ENCODE measurements at regions not wholly inside any gene's neighbourhood (a gene's known extent, or its start where the extent isn't known, plus 50 kb on each side); places are given as distances from the start of the nearest gene placed in this dataset.

DNA sequence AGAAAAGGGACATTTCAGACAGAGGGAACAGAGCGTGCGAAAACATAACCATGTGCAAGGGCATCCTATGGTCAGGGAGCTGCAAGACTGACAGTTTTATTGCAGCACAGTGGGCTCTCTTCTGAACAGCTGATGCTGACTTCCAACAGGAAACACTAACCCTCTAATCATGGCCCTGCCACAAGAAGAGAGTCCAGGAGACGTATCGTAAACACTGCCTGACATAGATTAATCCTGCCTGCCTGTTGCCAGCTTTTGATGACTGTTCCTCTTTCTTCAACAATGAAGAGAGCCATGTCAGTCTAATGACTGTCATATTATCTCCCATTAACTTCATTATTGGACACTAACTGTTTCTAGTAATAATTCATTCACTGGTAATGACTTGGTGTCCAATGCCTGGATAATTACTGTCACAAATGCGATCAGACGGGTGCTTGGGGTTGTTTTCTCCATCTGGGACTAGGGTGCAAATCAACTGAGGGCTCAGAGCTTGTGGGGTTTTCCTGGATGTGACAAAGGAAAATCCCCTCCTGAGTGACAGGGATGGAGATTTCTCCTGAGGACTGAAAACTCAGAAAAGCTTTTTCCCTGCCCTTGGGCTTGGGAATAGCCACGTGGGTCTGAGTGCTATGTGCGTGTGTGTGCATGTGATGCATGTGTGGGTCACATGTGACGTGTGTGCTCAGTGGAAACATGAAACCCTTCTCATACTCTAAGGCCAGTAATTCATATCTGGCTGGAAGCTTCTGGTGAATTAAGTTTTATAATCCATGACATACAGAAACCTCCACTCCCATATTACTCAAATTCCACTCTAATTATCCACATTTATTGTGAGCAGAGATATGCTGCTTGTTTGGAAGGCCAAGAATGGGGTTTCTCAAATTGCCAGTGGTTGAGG, 144.0 kb upstream of the PLXNA2 start:
- ATAC-seq (ENCODE audit: low FRiP score) (no peak), DNase-seq (no peak)
- Histone ChIP-seq H3K4me3 (ENCODE audit: low read length in 2 of 2) (no peak overlapping the region), H3K27ac (ENCODE audit: low read depth in 1 of 2, low read length in 2 of 2) (no peak overlapping the region), H3K9me3 (ENCODE audit: control insufficient read depth, low read length) (no peaks in the 10 kb centered on the region), H3K36me3 (ENCODE audit: control insufficient read depth in 1 of 2, insufficient read depth in 2 of 2, low read length in 1 of 2) (no peaks in the 10 kb centered on the region), H3K27me3 (ENCODE audit: control insufficient read depth in 1 of 2, insufficient read depth in 2 of 2, low read length in 1 of 2) (no peaks in the 10 kb centered on the region), H3K4me1 (ENCODE audit: control insufficient read depth in 1 of 2, insufficient read depth in 2 of 2, low read length in 2 of 2) (peaks cover 0 to under 1% of the 10 kb centered on the region in 2 donors)
- intact Hi-C loops (cut with DNase I), result no loop called here
- WGBS, 2 donors, result 82 to 84% methylated on average over 9 of the region's 9 CpGs

DNA sequence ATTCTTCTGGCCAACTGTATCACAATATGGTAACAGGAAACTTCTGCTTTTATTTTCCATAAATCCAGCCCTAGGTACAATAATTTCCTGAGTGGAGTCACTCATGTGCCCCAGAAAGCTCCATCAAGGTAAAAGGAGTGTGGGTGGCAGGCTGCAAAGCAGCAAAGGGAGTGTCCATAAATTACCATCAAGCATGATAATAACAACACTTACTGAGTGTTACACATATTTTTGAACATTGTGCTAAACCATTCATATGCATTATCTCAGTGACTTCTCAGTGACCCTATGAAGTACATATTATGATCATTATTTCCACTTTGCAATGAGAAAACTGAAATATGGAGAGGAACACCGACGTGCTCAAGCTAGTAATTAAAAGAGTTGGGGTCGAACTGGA, 149.2 kb upstream of the PLXNA2 start:
- Histone ChIP-seq H3K27ac (ENCODE audit: low read depth in 1 of 2, low read length in 2 of 2) (no peak overlapping the region), H3K27me3 (ENCODE audit: control insufficient read depth in 1 of 2, insufficient read depth in 2 of 2, low read length in 1 of 2) (no peaks in the 10 kb centered on the region), H3K9me3 (ENCODE audit: control insufficient read depth, low read length) (peaks cover 2% of the 10 kb centered on the region), H3K4me1 (ENCODE audit: control insufficient read depth in 1 of 2, insufficient read depth in 2 of 2, low read length in 2 of 2) (peaks cover 0 to 3% of the 10 kb centered on the region in 2 donors), H3K4me3 (ENCODE audit: low read length in 2 of 2) (no peak overlapping the region), H3K36me3 (ENCODE audit: control insufficient read depth in 1 of 2, insufficient read depth in 2 of 2, low read length in 1 of 2) (no peaks in the 10 kb centered on the region)
- ATAC-seq (ENCODE audit: low FRiP score) (no peak), DNase-seq (no peak)
- intact Hi-C loops (cut with DNase I), result no loop called here
- WGBS, 2 donors, result 76 to 99% methylated on average over 3 of the region's 3 CpGs

DNA sequence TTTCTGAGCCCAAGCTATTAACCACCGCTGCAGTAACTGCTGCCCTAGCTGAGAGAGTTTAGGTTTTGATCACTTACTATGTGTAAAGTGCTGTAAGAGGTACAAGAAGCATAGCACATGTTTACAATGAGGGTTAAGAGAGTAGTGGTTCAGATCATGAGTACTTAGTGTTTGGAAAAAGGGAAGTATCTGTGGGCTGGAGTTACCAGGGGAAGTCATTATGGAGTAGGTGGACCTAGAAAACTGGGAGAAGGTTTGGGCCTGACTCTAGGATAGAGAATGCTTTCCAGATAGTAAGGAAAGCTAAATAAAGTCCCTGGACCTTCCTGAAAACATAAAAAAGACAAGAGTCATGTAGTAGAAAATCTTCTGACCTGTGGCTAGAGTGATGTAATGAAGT, 149.6 kb upstream of the PLXNA2 start:
- Histone ChIP-seq H3K9me3 (ENCODE audit: control insufficient read depth, low read length) (peaks cover 2% of the 10 kb centered on the region), H3K27ac (ENCODE audit: low read depth in 1 of 2, low read length in 2 of 2) (no peak overlapping the region), H3K36me3 (ENCODE audit: control insufficient read depth in 1 of 2, insufficient read depth in 2 of 2, low read length in 1 of 2) (no peaks in the 10 kb centered on the region), H3K27me3 (ENCODE audit: control insufficient read depth in 1 of 2, insufficient read depth in 2 of 2, low read length in 1 of 2) (no peaks in the 10 kb centered on the region), H3K4me1 (ENCODE audit: control insufficient read depth in 1 of 2, insufficient read depth in 2 of 2, low read length in 2 of 2) (peaks cover 0 to 3% of the 10 kb centered on the region in 2 donors), H3K4me3 (ENCODE audit: low read length in 2 of 2) (no peak overlapping the region)
- intact Hi-C loops (cut with DNase I), result no loop called here
- WGBS, 2 donors, result 97% methylated on average over 1 of the region's 1 CpG
- DNase-seq (no peak), ATAC-seq (ENCODE audit: low FRiP score) (no peak)

DNA sequence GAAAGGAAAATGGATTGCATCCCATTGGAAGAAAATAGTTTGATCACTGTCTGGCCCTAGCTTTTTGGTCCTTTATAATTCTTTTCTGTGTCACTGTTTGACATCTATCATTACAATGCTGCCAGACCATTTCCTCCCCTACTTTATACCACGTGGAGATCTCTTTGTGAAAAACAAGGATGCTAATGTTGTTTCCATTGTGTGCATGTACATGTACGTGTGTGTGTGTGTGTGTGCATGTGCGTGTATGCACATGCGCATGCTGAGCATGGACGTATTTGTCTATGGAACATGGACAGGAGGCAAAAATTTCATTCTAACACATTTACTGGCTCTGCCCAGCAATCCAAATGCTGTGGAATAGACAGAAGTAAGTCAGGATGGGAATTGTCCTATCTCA, 153.1 kb upstream of the PLXNA2 start:
- H3K4me1 ChIP-seq (ENCODE audit: control insufficient read depth in 1 of 2, insufficient read depth in 2 of 2, low read length in 2 of 2), result peaks cover 0 to 3% of the 10 kb centered on the region in 2 donors
- intact Hi-C loops (cut with DNase I), result no loop called here
- H3K27ac ChIP-seq (ENCODE audit: low read depth in 1 of 2, low read length in 2 of 2), result no peak overlapping the region
- no peaks in the 10 kb centered on the region for H3K27me3 ChIP-seq (ENCODE audit: control insufficient read depth in 1 of 2, insufficient read depth in 2 of 2, low read length in 1 of 2)
- no peaks in the 10 kb centered on the region for H3K36me3 ChIP-seq (ENCODE audit: control insufficient read depth in 1 of 2, insufficient read depth in 2 of 2, low read length in 1 of 2)
- H3K4me3 ChIP-seq (ENCODE audit: low read length in 2 of 2), result no peak overlapping the region
- no peak for DNase-seq
- H3K9me3 ChIP-seq (ENCODE audit: control insufficient read depth, low read length), result peaks cover 2% of the 10 kb centered on the region
- WGBS, 2 donors, result 73 to 83% methylated on average over 5 of the region's 5 CpGs
- no peak for ATAC-seq (ENCODE audit: low FRiP score)

DNA sequence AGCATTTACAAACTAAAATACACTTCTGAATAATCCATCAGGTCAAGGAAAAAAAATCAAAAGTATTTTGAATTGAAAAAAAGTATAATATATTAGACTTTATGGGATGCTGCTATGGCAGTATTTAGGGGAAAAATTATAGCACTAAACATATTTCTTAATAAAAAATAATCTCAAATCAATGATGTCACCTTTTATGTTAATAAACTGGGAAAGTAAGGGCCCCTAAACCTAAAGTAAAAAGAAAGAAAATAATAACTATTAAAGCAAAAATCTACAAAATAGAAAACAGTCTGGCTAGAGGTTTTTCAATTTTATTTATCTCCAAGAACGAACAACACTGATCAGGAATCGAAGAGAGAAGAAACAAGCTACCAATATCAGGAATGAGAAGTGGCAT, 160.8 kb upstream of the PLXNA2 start:
- ATAC-seq (ENCODE audit: low FRiP score), result no peak
- DNase-seq, result no peak
- no peaks in the 10 kb centered on the region for H3K36me3 ChIP-seq (ENCODE audit: control insufficient read depth in 1 of 2, insufficient read depth in 2 of 2, low read length in 1 of 2)
- no peak overlapping the region for H3K27ac ChIP-seq (ENCODE audit: low read depth in 1 of 2, low read length in 2 of 2)
- no peaks in the 10 kb centered on the region for H3K27me3 ChIP-seq (ENCODE audit: control insufficient read depth in 1 of 2, insufficient read depth in 2 of 2, low read length in 1 of 2)
- no peaks in the 10 kb centered on the region for H3K9me3 ChIP-seq (ENCODE audit: control insufficient read depth, low read length)
- intact Hi-C loops (cut with DNase I), result no loop called here
- WGBS, 2 donors, result 94 to 97% methylated on average over 2 of the region's 2 CpGs
- H3K4me3 ChIP-seq (ENCODE audit: low read length in 2 of 2), result no peak overlapping the region
- H3K4me1 ChIP-seq (ENCODE audit: control insufficient read depth in 1 of 2, insufficient read depth in 2 of 2, low read length in 2 of 2), result no peaks in the 10 kb centered on the region

DNA sequence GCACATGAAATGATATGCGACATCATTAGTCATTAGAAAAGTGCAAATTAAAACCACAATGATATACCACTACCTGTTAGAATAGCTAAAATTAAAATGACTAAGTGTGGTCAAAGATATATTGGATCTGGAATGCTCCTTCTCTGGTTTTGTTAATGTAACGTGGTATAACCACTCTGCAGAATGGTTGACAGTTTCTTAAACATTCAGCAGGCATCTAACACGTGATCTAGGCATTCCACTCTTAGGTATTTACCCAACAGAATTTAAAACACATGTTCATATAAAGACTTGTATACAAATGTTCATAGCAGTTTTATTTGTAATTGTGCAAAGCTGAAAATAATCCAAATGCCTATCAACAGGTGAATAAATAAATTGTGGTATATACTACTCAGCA, 165.0 kb upstream of the PLXNA2 start:
- WGBS, 2 donors, result 80 to 82% methylated on average over 3 of the region's 3 CpGs
- Histone ChIP-seq H3K36me3 (ENCODE audit: control insufficient read depth in 1 of 2, insufficient read depth in 2 of 2, low read length in 1 of 2) (no peaks in the 10 kb centered on the region), H3K4me3 (ENCODE audit: low read length in 2 of 2) (no peak overlapping the region), H3K27ac (ENCODE audit: low read depth in 1 of 2, low read length in 2 of 2) (no peak overlapping the region), H3K27me3 (ENCODE audit: control insufficient read depth in 1 of 2, insufficient read depth in 2 of 2, low read length in 1 of 2) (no peaks in the 10 kb centered on the region), H3K9me3 (ENCODE audit: control insufficient read depth, low read length) (no peaks in the 10 kb centered on the region), H3K4me1 (ENCODE audit: control insufficient read depth in 1 of 2, insufficient read depth in 2 of 2, low read length in 2 of 2) (no peaks in the 10 kb centered on the region)
- intact Hi-C loops (cut with DNase I), result no loop called here
- no peak for ATAC-seq (ENCODE audit: low FRiP score)
- no peak for DNase-seq

DNA sequence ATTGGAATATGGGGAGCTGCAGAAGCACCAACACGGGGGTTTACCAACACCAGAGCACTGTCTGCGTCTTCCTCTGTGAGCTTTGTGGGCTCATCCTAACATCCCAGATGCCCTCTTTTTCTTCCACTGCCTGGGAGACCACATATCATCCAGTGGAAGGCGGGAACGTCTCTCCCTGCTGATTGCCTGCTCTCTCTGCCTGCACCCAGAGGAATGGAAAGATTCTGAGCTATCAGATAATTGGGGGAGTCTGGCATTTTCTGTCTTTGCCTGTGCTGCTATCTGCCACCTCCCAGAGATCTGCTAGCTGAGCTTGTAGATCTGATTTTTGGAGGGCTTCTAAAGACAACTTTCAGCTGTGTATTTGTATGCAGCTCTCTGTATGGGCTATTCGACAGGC, 166.2 kb upstream of the PLXNA2 start:
- intact Hi-C loops (cut with DNase I), result no loop called here
- WGBS, 2 donors, result 90 to 93% methylated on average over 5 of the region's 5 CpGs
- no peaks in the 10 kb centered on the region for H3K4me1 ChIP-seq (ENCODE audit: control insufficient read depth in 1 of 2, insufficient read depth in 2 of 2, low read length in 2 of 2)
- H3K27ac ChIP-seq (ENCODE audit: low read depth in 1 of 2, low read length in 2 of 2), result no peak overlapping the region
- H3K9me3 ChIP-seq (ENCODE audit: control insufficient read depth, low read length), result no peaks in the 10 kb centered on the region
- H3K27me3 ChIP-seq (ENCODE audit: control insufficient read depth in 1 of 2, insufficient read depth in 2 of 2, low read length in 1 of 2), result no peaks in the 10 kb centered on the region
- ATAC-seq (ENCODE audit: low FRiP score) (no peak), DNase-seq (no peak)
- H3K4me3 ChIP-seq (ENCODE audit: low read length in 2 of 2), result no peak overlapping the region
- no peaks in the 10 kb centered on the region for H3K36me3 ChIP-seq (ENCODE audit: control insufficient read depth in 1 of 2, insufficient read depth in 2 of 2, low read length in 1 of 2)

DNA sequence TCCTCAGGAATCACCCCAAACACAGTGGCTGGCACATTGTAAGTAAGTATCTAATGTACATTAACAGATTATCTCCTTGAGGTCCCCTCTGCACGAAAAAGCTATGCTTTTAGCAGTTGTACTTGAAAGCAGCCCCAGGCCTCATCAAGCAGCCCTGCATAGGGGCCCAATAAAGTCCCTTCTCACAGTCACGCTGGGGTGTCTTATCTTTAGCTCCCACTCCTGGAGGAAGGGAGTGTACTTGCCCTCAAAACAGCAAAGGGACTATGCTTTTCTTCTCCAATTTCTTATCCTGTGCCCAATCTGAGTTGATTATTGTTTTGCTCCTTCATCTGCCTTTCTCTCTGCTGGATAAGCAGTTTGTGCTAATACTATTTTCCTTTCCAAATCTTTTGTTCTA, 168.8 kb upstream of the PLXNA2 start:
- no peak for ATAC-seq (ENCODE audit: low FRiP score)
- no peaks in the 10 kb centered on the region for H3K27me3 ChIP-seq (ENCODE audit: control insufficient read depth in 1 of 2, insufficient read depth in 2 of 2, low read length in 1 of 2)
- H3K4me1 ChIP-seq (ENCODE audit: control insufficient read depth in 1 of 2, insufficient read depth in 2 of 2, low read length in 2 of 2), result no peaks in the 10 kb centered on the region
- WGBS, 2 donors, result 82 to 87% methylated on average over 2 of the region's 2 CpGs
- H3K27ac ChIP-seq (ENCODE audit: low read depth in 1 of 2, low read length in 2 of 2), result no peak overlapping the region
- H3K4me3 ChIP-seq (ENCODE audit: low read length in 2 of 2), result no peak overlapping the region
- DNase-seq, result no peak
- H3K9me3 ChIP-seq (ENCODE audit: control insufficient read depth, low read length), result peaks cover 2% of the 10 kb centered on the region
- intact Hi-C loops (cut with DNase I), result no loop called here
- no peaks in the 10 kb centered on the region for H3K36me3 ChIP-seq (ENCODE audit: control insufficient read depth in 1 of 2, insufficient read depth in 2 of 2, low read length in 1 of 2)

DNA sequence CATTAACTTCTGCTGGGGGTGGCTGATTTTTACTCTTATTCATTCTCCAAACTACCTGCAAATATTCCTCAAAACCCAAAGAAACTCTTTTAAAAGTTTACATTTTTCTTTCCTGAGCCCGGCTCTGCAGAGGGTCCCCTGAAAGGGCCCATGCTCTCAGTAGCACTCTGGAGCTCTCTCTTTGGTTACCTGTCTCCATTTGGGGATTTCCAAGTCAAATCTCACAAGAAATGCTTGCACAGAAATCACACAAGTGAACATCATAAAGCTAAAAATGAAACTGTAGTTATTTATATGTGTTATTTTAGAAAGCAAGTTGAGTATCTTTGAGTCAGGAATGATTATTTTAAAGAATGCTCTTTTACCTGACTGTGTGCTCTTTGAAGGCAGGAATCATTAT, 174.5 kb upstream of the PLXNA2 start:
- DNase-seq (no peak), ATAC-seq (ENCODE audit: low FRiP score) (no peak)
- Histone ChIP-seq H3K4me3 (ENCODE audit: low read length in 2 of 2) (no peak overlapping the region), H3K27ac (ENCODE audit: low read depth in 1 of 2, low read length in 2 of 2) (no peak overlapping the region), H3K36me3 (ENCODE audit: control insufficient read depth in 1 of 2, insufficient read depth in 2 of 2, low read length in 1 of 2) (no peaks in the 10 kb centered on the region), H3K4me1 (ENCODE audit: control insufficient read depth in 1 of 2, insufficient read depth in 2 of 2, low read length in 2 of 2) (no peaks in the 10 kb centered on the region), H3K9me3 (ENCODE audit: control insufficient read depth, low read length) (peaks cover 2% of the 10 kb centered on the region), H3K27me3 (ENCODE audit: control insufficient read depth in 1 of 2, insufficient read depth in 2 of 2, low read length in 1 of 2) (no peaks in the 10 kb centered on the region)
- 96 to 97% methylated on average over 1 of the region's 1 CpG for WGBS, 2 donors
- intact Hi-C loops (cut with DNase I), result no loop called here
